ENCODE measurements at regions not wholly inside any gene's neighbourhood (a gene's known extent, or its start where the extent isn't known, plus 50 kb on each side); places are given as distances from the start of the nearest gene placed in this dataset.
"Not testable (repeated sequence)": the region's sequence is repeated elsewhere in the genome, so short reads cannot be mapped to it uniquely, and the experiment has no call there.

DNA sequence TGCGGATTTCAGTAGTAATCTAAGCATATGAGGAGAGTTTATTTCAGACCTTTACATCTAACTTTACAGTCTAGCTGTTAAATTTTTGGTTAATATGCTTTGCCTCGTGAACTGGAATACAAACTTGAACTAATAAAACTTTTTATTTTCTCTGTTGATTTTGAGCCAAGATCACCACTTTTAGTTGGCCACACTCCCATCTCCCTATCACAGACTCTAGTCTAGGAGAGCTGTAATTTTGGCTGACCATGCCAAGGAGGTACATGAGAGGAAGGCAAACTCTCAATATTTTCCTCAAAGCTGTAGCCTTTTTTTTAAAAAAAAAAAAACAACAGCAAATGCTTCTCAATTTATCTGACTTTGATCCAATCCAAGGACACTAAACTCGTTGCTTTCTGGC is 597.5 kb upstream of the PCDH7 start:
- DNase-seq (ENCODE audit: low read depth, low spot score) = no peak
- Histone ChIP-seq H3K4me1 (ENCODE audit: insufficient read depth, insufficient read length) (no peaks in the 10 kb centered on the region), H3K9me3 (ENCODE audit: insufficient read depth, low read length) (no peaks in the 10 kb centered on the region), H3K36me3 (ENCODE audit: insufficient read depth, insufficient read length, low read length) (no peaks in the 10 kb centered on the region), H3K27me3 (ENCODE audit: insufficient read depth, insufficient read length) (no peaks in the 10 kb centered on the region), H3K4me3 (ENCODE audit: insufficient read length, low read depth) (no peak overlapping the region), H3K9ac (ENCODE audit: insufficient read length, low read depth) (no peak overlapping the region)
- TF ChIP-seq SUZ12 (IDR thresholded peaks at IDR 0.05; ENCODE audit: extremely low read depth, insufficient read depth, insufficient read length) (no peak), YY1 (IDR thresholded peaks at IDR 0.05; ENCODE audit: insufficient read depth, insufficient read length) (no peak), ZNF274 (IDR thresholded peaks at IDR 0.05; ENCODE audit: low read depth, low read length) (no peak)

GRCh38 chr4:30124621-30125020 is 595.5 kb upstream of the PCDH7 start:
- not testable (repeated sequence) for H3K4me1 ChIP-seq (ENCODE audit: insufficient read depth, insufficient read length); H3K4me3 ChIP-seq (ENCODE audit: insufficient read length, low read depth); H3K36me3 ChIP-seq (ENCODE audit: insufficient read depth, insufficient read length, low read length); H3K9me3 ChIP-seq (ENCODE audit: insufficient read depth, low read length); DNase-seq (ENCODE audit: low read depth, low spot score); H3K27me3 ChIP-seq (ENCODE audit: insufficient read depth, insufficient read length); H3K9ac ChIP-seq (ENCODE audit: insufficient read length, low read depth)

GRCh38 chr4:30125868-30126267 is 594.3 kb upstream of the PCDH7 start:
- TF ChIP-seq SUZ12 (IDR thresholded peaks at IDR 0.05; ENCODE audit: extremely low read depth, insufficient read depth, insufficient read length) (no peak), ZNF274 (IDR thresholded peaks at IDR 0.05; ENCODE audit: low read depth, low read length) (no peak), YY1 (IDR thresholded peaks at IDR 0.05; ENCODE audit: insufficient read depth, insufficient read length) (no peak)
- Histone ChIP-seq H3K4me1 (ENCODE audit: insufficient read depth, insufficient read length) (no peaks in the 10 kb centered on the region), H3K36me3 (ENCODE audit: insufficient read depth, insufficient read length, low read length) (no peaks in the 10 kb centered on the region), H3K9ac (ENCODE audit: insufficient read length, low read depth) (no peak overlapping the region), H3K9me3 (ENCODE audit: insufficient read depth, low read length) (no peaks in the 10 kb centered on the region), H3K4me3 (ENCODE audit: insufficient read length, low read depth) (no peak overlapping the region), H3K27me3 (ENCODE audit: insufficient read depth, insufficient read length) (no peaks in the 10 kb centered on the region)
- no peak for DNase-seq (ENCODE audit: low read depth, low spot score)

- DNase-seq (ENCODE audit: low read depth, low spot score) = no peak
- no peaks in the 10 kb centered on the region for H3K36me3 ChIP-seq (ENCODE audit: insufficient read depth, insufficient read length, low read length)
- H3K4me1 ChIP-seq (ENCODE audit: insufficient read depth, insufficient read length) = no peaks in the 10 kb centered on the region
- no peak overlapping the region for H3K9ac ChIP-seq (ENCODE audit: insufficient read length, low read depth)
- H3K4me3 ChIP-seq (ENCODE audit: insufficient read length, low read depth) = no peak overlapping the region
- no peak for TF ChIP-seq SUZ12 (IDR thresholded peaks at IDR 0.05; ENCODE audit: extremely low read depth, insufficient read depth, insufficient read length)
- no peak for TF ChIP-seq ZNF274 (IDR thresholded peaks at IDR 0.05; ENCODE audit: low read depth, low read length)
- no peak for TF ChIP-seq YY1 (IDR thresholded peaks at IDR 0.05; ENCODE audit: insufficient read depth, insufficient read length)
- no peaks in the 10 kb centered on the region for H3K9me3 ChIP-seq (ENCODE audit: insufficient read depth, low read length)
- H3K27me3 ChIP-seq (ENCODE audit: insufficient read depth, insufficient read length) = no peaks in the 10 kb centered on the region
Observed at GRCh38 chr4:30126351-30126750, 593.8 kb upstream of the PCDH7 start.

DNA sequence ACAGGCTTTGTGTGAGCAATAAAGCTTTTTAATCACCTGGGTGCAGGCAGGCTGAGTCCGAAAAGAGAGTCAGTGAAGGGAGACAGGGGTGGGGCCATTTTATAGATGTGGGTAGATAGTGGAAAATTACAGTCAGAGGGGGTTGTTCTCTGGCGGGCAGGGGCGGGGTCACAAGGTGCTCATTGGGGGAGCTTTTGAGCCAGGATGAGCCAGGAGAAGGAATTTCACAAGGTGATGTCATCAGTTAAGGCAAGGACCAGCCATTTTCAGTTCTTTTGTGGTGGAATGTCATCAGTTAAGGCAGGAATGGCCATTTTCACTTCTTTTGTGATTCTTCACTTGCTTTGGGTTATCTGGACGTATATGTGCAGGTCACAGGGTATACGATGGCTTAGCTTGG is 571.3 kb upstream of the PCDH7 start:
- DNase-seq (ENCODE audit: low read depth, low spot score); H3K4me3 ChIP-seq (ENCODE audit: insufficient read length, low read depth); H3K36me3 ChIP-seq (ENCODE audit: insufficient read depth, insufficient read length, low read length); H3K9ac ChIP-seq (ENCODE audit: insufficient read length, low read depth); H3K27me3 ChIP-seq (ENCODE audit: insufficient read depth, insufficient read length); H3K4me1 ChIP-seq (ENCODE audit: insufficient read depth, insufficient read length): not testable (repeated sequence)
- peaks cover 16% of the 10 kb centered on the region for H3K9me3 ChIP-seq (ENCODE audit: insufficient read depth, low read length)

DNA sequence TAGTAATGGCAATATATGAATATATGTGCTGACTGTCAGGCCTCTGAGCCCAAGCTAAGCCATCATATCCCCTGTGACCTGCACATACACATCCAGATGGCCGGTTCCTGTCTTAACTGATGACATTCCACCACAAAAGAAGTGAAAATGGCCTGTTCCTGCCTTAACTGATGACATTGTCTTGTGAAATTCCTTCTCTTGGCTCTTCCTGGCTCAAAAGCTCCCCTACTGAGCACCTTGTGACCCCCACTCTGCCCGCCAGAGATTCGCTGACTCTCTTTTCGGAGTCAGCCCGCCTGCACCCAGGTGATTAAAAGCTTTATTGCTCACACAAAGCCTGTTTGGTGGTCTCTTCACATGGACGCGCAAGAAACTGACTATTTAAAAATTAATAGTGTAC is 570.6 kb upstream of the PCDH7 start:
- H3K4me1 ChIP-seq (ENCODE audit: insufficient read depth, insufficient read length); H3K9ac ChIP-seq (ENCODE audit: insufficient read length, low read depth); H3K36me3 ChIP-seq (ENCODE audit: insufficient read depth, insufficient read length, low read length); H3K27me3 ChIP-seq (ENCODE audit: insufficient read depth, insufficient read length); H3K4me3 ChIP-seq (ENCODE audit: insufficient read length, low read depth); DNase-seq (ENCODE audit: low read depth, low spot score): not testable (repeated sequence)
- peaks cover 16% of the 10 kb centered on the region for H3K9me3 ChIP-seq (ENCODE audit: insufficient read depth, low read length)

GRCh38 chr4:30153427-30153826 is 566.7 kb upstream of the PCDH7 start:
- TF ChIP-seq ZNF274 (IDR thresholded peaks at IDR 0.05; ENCODE audit: low read depth, low read length) (no peak), YY1 (IDR thresholded peaks at IDR 0.05; ENCODE audit: insufficient read depth, insufficient read length) (no peak), SUZ12 (IDR thresholded peaks at IDR 0.05; ENCODE audit: extremely low read depth, insufficient read depth, insufficient read length) (no peak)
- Histone ChIP-seq H3K9ac (ENCODE audit: insufficient read length, low read depth) (no peak overlapping the region), H3K36me3 (ENCODE audit: insufficient read depth, insufficient read length, low read length) (no peaks in the 10 kb centered on the region), H3K27me3 (ENCODE audit: insufficient read depth, insufficient read length) (no peaks in the 10 kb centered on the region), H3K9me3 (ENCODE audit: insufficient read depth, low read length) (peaks cover 10% of the 10 kb centered on the region), H3K4me1 (ENCODE audit: insufficient read depth, insufficient read length) (no peaks in the 10 kb centered on the region), H3K4me3 (ENCODE audit: insufficient read length, low read depth) (no peak overlapping the region)
- DNase-seq (ENCODE audit: low read depth, low spot score) = no peak

DNA sequence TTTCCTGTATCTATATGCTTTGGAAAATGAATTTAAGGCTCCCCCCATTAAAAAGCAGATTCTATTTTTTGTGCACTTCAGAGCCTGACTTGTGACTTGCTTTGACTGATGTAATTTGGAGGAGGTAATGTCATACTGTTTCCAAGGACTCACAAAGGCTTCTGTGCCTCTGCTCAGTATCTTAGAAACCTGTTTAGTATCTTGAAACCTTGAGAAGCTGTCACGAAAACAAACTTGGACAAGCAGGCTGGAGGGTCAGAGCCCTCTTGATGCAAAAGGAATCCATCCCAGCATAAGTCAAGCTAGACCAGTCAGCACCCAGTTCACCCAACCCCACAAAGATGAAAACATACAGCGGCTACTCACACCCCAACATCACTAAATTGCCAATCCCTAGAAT is 560.0 kb upstream of the PCDH7 start:
- no peak for DNase-seq (ENCODE audit: low read depth, low spot score)
- no peak for TF ChIP-seq YY1 (IDR thresholded peaks at IDR 0.05; ENCODE audit: insufficient read depth, insufficient read length)
- TF ChIP-seq ZNF274 (IDR thresholded peaks at IDR 0.05; ENCODE audit: low read depth, low read length) = no peak
- no peak for TF ChIP-seq SUZ12 (IDR thresholded peaks at IDR 0.05; ENCODE audit: extremely low read depth, insufficient read depth, insufficient read length)
- Histone ChIP-seq H3K36me3 (ENCODE audit: insufficient read depth, insufficient read length, low read length) (no peaks in the 10 kb centered on the region), H3K27me3 (ENCODE audit: insufficient read depth, insufficient read length) (no peaks in the 10 kb centered on the region), H3K9ac (ENCODE audit: insufficient read length, low read depth) (no peak overlapping the region), H3K4me3 (ENCODE audit: insufficient read length, low read depth) (no peak overlapping the region), H3K9me3 (ENCODE audit: insufficient read depth, low read length) (no peaks in the 10 kb centered on the region), H3K4me1 (ENCODE audit: insufficient read depth, insufficient read length) (no peaks in the 10 kb centered on the region)
